ENCODE measurements at regions not wholly inside any gene's neighbourhood (a gene's known extent, or its start where the extent isn't known, plus 50 kb on each side); places are given as distances from the start of the nearest gene placed in this dataset.

GRCh38 chr15:25186906-25187645 is 232.3 kb downstream of the SNRPN start:
- H3K36me3 ChIP-seq = no peaks in the 10 kb centered on the region
- peaks cover 81% of the 10 kb centered on the region for H3K27me3 ChIP-seq (ENCODE audit: insufficient read depth, low read depth, severe bottlenecking)
- no peak for TF ChIP-seq CTCF (IDR thresholded peaks at IDR 0.05; ENCODE audit: low read depth, low read length)
- H3K4me3 ChIP-seq (ENCODE audit: low read depth, low read length) = no peak overlapping the region
- DNase-seq = no peak
- H3K9me3 ChIP-seq (ENCODE audit: severe bottlenecking) = no peaks in the 10 kb centered on the region
- H3K27ac ChIP-seq = no peak overlapping the region

GRCh38 chr15:25188051-25188450 is 233.3 kb downstream of the SNRPN start:
- no peak for DNase-seq
- H3K36me3 ChIP-seq = no peaks in the 10 kb centered on the region
- no peaks in the 10 kb centered on the region for H3K9me3 ChIP-seq (ENCODE audit: severe bottlenecking)
- no peak for TF ChIP-seq CTCF (IDR thresholded peaks at IDR 0.05; ENCODE audit: low read depth, low read length)
- H3K4me3 ChIP-seq (ENCODE audit: low read depth, low read length) = no peak overlapping the region
- H3K27me3 ChIP-seq (ENCODE audit: insufficient read depth, low read depth, severe bottlenecking) = peaks cover 82% of the 10 kb centered on the region
- no peak overlapping the region for H3K27ac ChIP-seq

GRCh38 chr15:25188551-25189101 is 233.8 kb downstream of the SNRPN start:
- Histone ChIP-seq H3K27ac (no peak overlapping the region), H3K4me3 (ENCODE audit: low read depth, low read length) (no peak overlapping the region), H3K27me3 (ENCODE audit: insufficient read depth, low read depth, severe bottlenecking) (peaks cover 84% of the 10 kb centered on the region), H3K36me3 (no peaks in the 10 kb centered on the region), H3K9me3 (ENCODE audit: severe bottlenecking) (no peaks in the 10 kb centered on the region)
- TF ChIP-seq CTCF (IDR thresholded peaks at IDR 0.05; ENCODE audit: low read depth, low read length) = no peak
- DNase-seq = no peak

- H3K36me3 ChIP-seq = no peaks in the 10 kb centered on the region
- TF ChIP-seq CTCF (IDR thresholded peaks at IDR 0.05; ENCODE audit: low read depth, low read length) = no peak
- H3K27me3 ChIP-seq (ENCODE audit: insufficient read depth, low read depth, severe bottlenecking) = peaks cover 81% of the 10 kb centered on the region
- no peaks in the 10 kb centered on the region for H3K9me3 ChIP-seq (ENCODE audit: severe bottlenecking)
- no peak overlapping the region for H3K27ac ChIP-seq
- H3K4me3 ChIP-seq (ENCODE audit: low read depth, low read length) = no peak overlapping the region
- DNase-seq = no peak
Measured at GRCh38 chr15:25189551-25189950, 234.8 kb downstream of the SNRPN start.

GRCh38 chr15:25192651-25193050 is 237.9 kb downstream of the SNRPN start:
- H3K4me3 ChIP-seq (ENCODE audit: low read depth, low read length) = no peak overlapping the region
- no peak for TF ChIP-seq CTCF (IDR thresholded peaks at IDR 0.05; ENCODE audit: low read depth, low read length)
- peaks cover 79% of the 10 kb centered on the region for H3K27me3 ChIP-seq (ENCODE audit: insufficient read depth, low read depth, severe bottlenecking)
- H3K9me3 ChIP-seq (ENCODE audit: severe bottlenecking) = no peaks in the 10 kb centered on the region
- no peak for DNase-seq
- no peak overlapping the region for H3K27ac ChIP-seq
- no peaks in the 10 kb centered on the region for H3K36me3 ChIP-seq
